LNCAP (cell line): ENCODE measurements at regions not wholly inside any gene's neighbourhood (a gene's known extent, or its start where the extent isn't known, plus 50 kb on each side); places are given as distances from the start of the nearest gene placed in this dataset.

Experiments used
- CTCF ChIP-seq: fragments of 450-650 bp; IDR thresholded peaks from 2 replicates; pipeline ENCODE4 v1.5.1; 2017; ENCODE audit warnings: mild to moderate bottlenecking

GRCh38 chr3:104745313-104745712, 621.4 kb upstream of the ALCAM start:
- no peak for TF ChIP-seq CTCF

GRCh38 chr3:104746056-104746455, 620.7 kb upstream of the ALCAM start:
- TF ChIP-seq CTCF: no peak

- no peak for TF ChIP-seq CTCF
Measured at GRCh38 chr3:104750581-104750980, 616.1 kb upstream of the ALCAM start.

GRCh38 chr3:104755791-104756190, 610.9 kb upstream of the ALCAM start:
- TF ChIP-seq CTCF: no peak

- no peak for TF ChIP-seq CTCF
Measured at GRCh38 chr3:104763007-104763406, 603.7 kb upstream of the ALCAM start.

- TF ChIP-seq CTCF: no peak
Measured at GRCh38 chr3:104764496-104764895, 602.2 kb upstream of the ALCAM start.

GRCh38 chr3:104768886-104769285, 597.8 kb upstream of the ALCAM start:
- TF ChIP-seq CTCF: no peak

- no peak for TF ChIP-seq CTCF
Measured at GRCh38 chr3:104779324-104779723, 587.4 kb upstream of the ALCAM start.
